Urinary bladder (tissue), 3 donors: ENCODE measurements at regions not wholly inside any gene's neighbourhood (a gene's known extent, or its start where the extent isn't known, plus 50 kb on each side); places are given as distances from the start of the nearest gene placed in this dataset.

Experiments
- DNase-seq: peaks from one replicate; pipeline ENCODE4 v3.0.0-alpha.2; 2015; ENCODE audit errors: extremely low spot score
- H3K27ac ChIP-seq: one replicate; pipeline ENCODE4 v1.5.1; 2013; ENCODE audit warnings: low read depth, mild to moderate bottlenecking, moderate library complexity
- H3K36me3 ChIP-seq: one replicate; pipeline ENCODE4 v1.6.1; 2013; ENCODE audit warnings: mild to moderate bottlenecking, moderate library complexity; ENCODE audit not compliant: insufficient read depth
- H3K4me1 ChIP-seq: one replicate; pipeline ENCODE4 v1.6.1; 2013; ENCODE audit warnings: mild to moderate bottlenecking, moderate library complexity; ENCODE audit not compliant: insufficient read depth
- H3K4me3 ChIP-seq: one replicate; pipeline ENCODE4 v1.5.1; 2013; ENCODE audit warnings: low read depth, low read length
- WGBS: extraction: QIAGEN DNeasy Blood & Tissue Kit; methylation state at CpG from one replicate; pipeline ENCODE4 v1.1.7; 2013; 5-methylcytosine and 5-hydroxymethylcytosine counted together
- donor health status: healthy with polysubstance abuse.
- donor health status: healthy.

DNA sequence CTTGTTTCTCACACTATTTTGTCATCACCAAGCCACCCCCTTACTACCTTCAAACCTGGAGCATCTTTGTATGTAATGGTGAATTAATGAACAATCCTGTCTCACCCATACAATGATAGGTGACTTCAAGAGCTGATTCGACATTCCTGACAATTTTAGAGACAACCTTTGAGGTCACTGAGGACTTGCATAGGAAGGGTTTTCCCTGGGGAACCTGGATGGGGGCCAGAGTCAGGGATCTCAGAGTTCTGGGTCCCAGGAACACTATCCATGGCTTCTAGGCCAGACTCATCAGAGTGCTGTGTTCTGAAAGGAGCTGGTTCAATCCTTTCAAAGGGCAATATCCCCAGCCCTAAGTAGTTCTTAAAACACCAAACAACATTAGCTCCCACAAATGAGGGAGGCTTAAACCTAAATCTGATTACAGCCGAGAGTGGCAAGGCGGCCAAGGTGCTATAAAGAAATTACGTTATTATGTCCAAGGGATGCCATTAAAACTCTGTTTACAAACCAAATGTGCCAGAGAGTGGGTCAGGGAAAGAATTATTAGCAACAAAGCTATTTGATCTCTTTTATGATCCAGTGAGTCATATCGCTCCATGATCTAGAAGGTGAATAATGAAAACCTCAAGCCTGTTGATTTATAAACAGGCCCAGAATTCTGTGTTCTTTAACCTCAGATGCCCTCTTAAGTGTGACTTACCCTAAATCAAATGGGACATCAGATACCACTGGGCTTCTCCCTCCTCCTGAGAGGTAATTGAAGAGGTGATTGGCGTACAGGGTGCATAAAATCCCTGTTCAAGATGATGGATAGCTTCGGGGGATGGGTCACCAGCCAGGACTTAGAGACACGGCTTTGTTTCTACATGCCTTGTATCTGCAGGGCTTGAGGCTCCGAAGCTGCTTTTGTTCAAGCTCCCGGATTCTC, 230.2 kb upstream of the TBX3 start:
- 52% methylated on average over 10 of the region's 10 CpGs for WGBS
- no peaks in the 10 kb centered on the region for H3K4me1 ChIP-seq

DNA sequence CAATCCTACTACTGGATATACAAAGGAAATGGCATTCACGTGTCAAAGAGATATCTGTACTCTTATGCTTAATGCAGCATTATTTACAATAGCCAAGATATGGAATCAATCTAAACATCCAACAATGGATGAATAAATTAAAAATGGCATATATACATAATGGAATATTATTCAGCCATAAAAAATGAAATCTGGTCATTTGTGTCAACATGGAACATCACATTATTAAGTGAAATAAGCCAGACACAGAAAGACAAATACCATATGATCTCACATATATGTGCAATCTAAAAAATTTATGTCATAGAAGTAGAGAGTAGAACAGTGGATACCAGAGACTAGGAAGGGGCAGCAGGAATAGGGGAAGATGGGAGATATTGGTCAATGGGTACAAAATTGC, 228.8 kb upstream of the TBX3 start:
- H3K4me3 ChIP-seq = no peak overlapping the region
- H3K4me1 ChIP-seq = no peaks in the 10 kb centered on the region
- H3K36me3 ChIP-seq = no peaks in the 10 kb centered on the region
- 89% methylated on average over 1 of the region's 1 CpG for WGBS
- H3K27ac ChIP-seq = no peak overlapping the region
- DNase-seq = no peak

More for the DNA sequence above, 230.2 kb upstream of the TBX3 start:
- peak; percentile 67 for DNase-seq
- H3K4me3 ChIP-seq = no peak overlapping the region
- no peaks in the 10 kb centered on the region for H3K36me3 ChIP-seq
- no peak overlapping the region for H3K27ac ChIP-seq

DNA sequence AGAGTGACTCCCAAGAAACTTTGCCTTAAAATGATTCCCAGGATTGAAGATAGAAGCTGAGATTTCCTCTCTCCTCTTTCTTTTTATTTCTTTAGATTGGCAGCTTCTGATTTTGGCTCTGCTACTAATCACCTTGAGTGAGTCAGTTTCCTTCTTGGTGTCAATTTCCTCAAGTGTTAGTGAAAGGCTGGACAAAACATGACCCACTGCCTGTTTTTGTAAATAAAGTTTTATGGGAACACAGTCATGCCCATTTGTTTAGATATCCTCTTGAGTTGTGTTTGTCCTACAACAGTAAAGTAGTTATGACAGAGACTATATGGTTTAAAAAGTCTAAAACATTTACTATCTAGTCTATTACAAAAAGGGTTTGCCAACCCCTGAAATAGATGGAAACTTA, 227.2 kb upstream of the TBX3 start:
- no peak overlapping the region for H3K4me3 ChIP-seq
- no peaks in the 10 kb centered on the region for H3K36me3 ChIP-seq
- H3K27ac ChIP-seq = no peak overlapping the region
- DNase-seq = no peak
- H3K4me1 ChIP-seq = no peaks in the 10 kb centered on the region

DNA sequence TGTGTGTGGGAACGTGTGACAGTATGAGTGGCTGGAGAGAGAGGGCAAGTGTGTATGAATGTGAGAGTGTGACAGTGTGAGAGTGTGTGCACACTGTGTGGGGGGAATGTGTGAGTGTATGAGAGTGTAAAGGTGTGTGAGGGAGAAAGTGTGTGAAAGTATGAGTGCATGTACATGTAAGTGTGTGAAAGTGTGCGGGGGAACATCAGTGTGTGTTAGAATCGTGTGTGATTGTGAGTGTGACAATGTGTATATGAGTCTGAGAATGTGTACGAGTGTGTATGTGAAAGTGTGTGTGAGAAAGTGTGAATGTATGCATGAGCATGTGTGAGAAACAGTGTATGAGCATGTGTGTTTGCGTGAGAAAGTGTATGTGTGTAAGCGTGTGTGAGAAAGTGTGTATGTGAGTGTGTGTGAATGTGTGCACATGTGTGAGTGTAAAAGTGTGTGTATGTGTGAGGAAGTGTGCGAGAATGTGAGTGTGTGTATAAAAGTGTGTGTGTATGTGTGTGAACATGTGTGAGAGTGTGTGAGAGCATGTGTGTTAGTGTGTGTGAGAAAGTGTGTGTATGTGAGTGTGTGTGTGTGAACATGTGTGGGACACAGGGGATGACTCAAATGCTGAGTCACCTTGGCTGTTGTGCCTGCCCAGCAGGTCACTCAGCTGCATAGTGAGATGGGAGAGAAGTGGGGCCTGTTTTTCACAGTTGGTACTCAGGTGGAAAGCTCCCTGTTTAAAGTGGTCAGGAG, 220.5 kb upstream of the TBX3 start:
- no peak for DNase-seq
- WGBS = 89% methylated on average over 7 of the region's 7 CpGs
- no peak overlapping the region for H3K27ac ChIP-seq
- no peaks in the 10 kb centered on the region for H3K4me1 ChIP-seq
- no peaks in the 10 kb centered on the region for H3K36me3 ChIP-seq
- H3K4me3 ChIP-seq = no peak overlapping the region

DNA sequence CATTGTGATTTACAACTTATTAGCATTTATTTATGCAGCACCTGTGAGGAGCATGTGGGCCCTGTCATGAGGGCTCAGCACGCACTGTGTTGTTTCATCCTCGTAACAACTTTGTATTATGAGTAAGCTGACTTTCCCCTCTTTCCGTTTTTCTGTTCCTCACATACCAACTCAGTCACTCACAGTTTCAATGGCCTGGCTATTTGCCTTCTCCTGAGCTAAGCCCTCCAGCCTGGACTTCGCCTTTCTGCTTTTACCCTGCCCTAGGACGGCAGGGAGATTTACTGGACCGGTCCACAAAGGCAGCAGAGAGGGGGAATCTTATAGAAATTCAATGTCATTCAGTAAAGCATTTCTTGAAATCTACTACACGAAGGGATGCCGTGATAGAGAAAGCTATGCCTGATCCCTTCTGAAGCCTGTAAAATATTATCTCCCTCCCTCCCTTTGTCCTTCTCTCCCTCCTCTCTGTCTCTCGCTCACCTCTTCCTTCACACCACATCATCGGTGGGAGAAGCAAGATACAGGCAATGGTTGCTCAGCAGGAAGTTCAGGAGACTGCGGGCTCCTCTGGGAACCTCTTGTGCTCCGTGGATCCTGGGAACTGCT, 219.2 kb upstream of the TBX3 start:
- H3K4me3 ChIP-seq = no peak overlapping the region
- 40% methylated on average over 12 of the region's 12 CpGs for WGBS
- no peak for DNase-seq

DNA sequence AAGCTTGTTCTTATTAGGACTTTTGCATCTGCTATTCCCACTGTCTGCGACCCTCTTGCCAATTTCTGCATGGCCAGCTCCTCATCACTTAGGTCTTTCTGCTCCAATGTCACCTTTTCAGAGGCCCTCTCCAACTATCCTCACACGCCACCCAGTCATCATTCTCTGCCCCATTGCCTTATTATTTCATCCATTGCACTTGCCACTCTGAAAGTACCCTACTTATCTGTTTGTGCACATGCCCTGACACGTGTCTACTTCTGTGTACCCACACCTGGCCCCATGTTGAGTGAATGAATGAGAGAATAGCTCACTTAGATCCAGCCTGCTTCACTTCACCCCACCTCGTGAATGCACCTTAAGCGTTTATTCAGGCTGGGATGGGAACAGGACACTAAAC, 218.7 kb upstream of the TBX3 start:
- 70% methylated on average over 5 of the region's 5 CpGs for WGBS
- H3K4me3 ChIP-seq = no peak overlapping the region

More for the DNA sequence above, 219.2 kb upstream of the TBX3 start:
- Histone ChIP-seq H3K27ac (no peak overlapping the region), H3K36me3 (no peaks in the 10 kb centered on the region), H3K4me1 (no peaks in the 10 kb centered on the region)

DNA sequence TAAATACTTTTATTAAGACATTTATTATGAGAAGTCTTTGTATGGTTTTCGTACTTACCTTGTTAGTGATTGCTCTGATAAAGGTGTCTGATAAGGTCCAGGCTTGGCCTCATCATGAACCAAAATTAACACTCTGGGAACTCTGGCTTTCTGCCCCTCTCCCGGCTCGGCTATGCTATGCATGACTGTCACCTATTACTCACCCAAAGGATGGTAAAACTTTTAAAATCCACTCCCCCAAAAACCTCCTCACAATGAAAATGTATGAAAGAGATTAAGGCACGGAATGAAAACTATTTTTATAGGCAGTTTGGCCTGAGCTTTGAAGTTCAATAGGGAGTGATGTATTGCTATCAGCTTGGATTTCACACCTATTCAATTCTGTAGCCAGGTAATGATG, 217.3 kb upstream of the TBX3 start:
- H3K4me3 ChIP-seq = no peak overlapping the region
- no peaks in the 10 kb centered on the region for H3K4me1 ChIP-seq
- no peaks in the 10 kb centered on the region for H3K36me3 ChIP-seq
- no peak for DNase-seq
- WGBS = 72% methylated on average over 4 of the region's 4 CpGs
- H3K27ac ChIP-seq = no peak overlapping the region

More for the DNA sequence above, 218.7 kb upstream of the TBX3 start:
- no peak for DNase-seq
- H3K27ac ChIP-seq = no peak overlapping the region
- no peaks in the 10 kb centered on the region for H3K36me3 ChIP-seq
- H3K4me1 ChIP-seq = no peaks in the 10 kb centered on the region

DNA sequence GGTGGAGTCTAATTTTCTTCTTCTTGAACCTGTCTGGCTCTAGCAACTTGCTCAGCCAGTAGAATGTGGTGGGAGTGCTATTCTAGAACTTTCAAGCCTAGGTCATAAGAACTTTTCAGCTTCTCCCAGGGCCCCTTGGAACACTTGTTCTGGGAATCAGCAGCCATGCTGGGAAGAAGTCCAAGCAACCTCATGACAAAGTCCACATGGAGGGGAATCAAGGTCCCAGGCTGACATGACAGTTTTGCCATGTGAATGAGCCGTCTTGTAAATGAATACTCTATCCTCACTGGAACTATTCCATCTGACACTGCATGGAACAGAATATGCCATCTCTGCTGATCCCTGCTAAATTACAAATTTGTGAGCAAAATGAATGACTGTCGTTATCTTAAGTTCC, 214.2 kb upstream of the TBX3 start:
- no peak for DNase-seq
- H3K4me3 ChIP-seq = no peak overlapping the region
- H3K4me1 ChIP-seq = no peaks in the 10 kb centered on the region
- no peak overlapping the region for H3K27ac ChIP-seq
- no peaks in the 10 kb centered on the region for H3K36me3 ChIP-seq
- WGBS = 78% methylated on average over 2 of the region's 2 CpGs

DNA sequence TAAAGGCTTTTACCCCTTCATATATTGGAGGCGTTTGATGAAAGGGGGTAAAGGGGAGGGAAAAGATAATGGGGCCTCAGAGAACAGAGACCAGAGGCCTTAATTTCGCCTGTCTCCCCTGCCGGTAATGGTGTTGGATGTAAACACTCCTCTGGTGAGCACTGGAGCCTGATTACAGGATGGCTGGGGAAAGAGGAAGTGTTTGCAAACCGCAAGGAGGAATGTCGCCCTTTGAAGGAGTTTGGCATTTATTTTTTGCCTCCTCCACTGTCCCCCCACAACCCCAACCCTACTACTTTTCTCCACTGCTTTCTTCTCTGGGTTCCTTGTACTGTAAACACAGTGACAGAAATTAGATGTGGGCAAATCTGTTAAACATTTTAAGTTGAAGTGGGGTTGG, 211.9 kb upstream of the TBX3 start:
- Histone ChIP-seq H3K27ac (no peak overlapping the region), H3K4me3 (no peak overlapping the region), H3K36me3 (no peaks in the 10 kb centered on the region), H3K4me1 (no peaks in the 10 kb centered on the region)
- DNase-seq = no peak
- 72% methylated on average over 5 of the region's 5 CpGs for WGBS

DNA sequence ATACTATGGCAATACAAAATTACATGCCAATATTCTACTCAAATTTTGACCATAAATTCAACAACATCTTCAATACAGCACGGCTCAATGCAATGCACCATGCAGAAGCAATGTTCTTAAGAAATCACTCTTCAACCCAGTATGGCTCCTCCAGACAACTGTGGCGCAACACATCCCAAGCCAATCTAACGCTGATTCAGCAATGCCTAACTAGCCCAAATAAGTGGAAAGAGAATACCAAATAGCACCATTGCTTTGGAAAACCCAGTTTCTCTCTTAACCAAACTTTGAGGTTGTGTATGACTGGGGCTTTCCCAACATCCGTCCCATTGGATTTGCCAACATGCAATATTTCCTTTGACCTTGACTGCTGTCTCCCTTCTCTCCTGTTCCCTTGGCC, 211.1 kb upstream of the TBX3 start:
- Histone ChIP-seq H3K27ac (no peak overlapping the region), H3K4me3 (no peak overlapping the region), H3K4me1 (no peaks in the 10 kb centered on the region), H3K36me3 (no peaks in the 10 kb centered on the region)
- 96% methylated on average over 4 of the region's 4 CpGs for WGBS
- no peak for DNase-seq

DNA sequence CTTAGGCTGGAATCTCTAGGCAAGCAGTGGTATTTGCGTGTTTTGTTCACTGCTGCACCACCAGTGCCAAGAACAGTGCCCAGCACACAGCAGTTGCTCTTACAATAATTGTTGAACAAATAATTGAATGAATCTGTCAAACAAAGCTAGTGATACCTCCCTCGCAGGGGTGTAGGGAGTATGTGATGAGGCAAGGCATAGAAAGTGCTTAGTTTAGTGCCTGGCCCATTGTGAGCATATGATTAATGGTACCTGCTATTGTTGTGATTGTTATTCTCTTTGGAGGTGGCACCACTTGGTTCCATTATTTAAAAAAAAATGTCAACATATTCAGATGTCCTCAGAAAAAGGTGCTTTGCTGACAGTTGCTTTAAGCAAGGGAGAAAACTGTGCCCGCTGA, 210.1 kb upstream of the TBX3 start:
- Histone ChIP-seq H3K27ac (no peak overlapping the region), H3K4me3 (no peak overlapping the region), H3K36me3 (no peaks in the 10 kb centered on the region), H3K4me1 (no peaks in the 10 kb centered on the region)
- 96% methylated on average over 3 of the region's 3 CpGs for WGBS
- no peak for DNase-seq

DNA sequence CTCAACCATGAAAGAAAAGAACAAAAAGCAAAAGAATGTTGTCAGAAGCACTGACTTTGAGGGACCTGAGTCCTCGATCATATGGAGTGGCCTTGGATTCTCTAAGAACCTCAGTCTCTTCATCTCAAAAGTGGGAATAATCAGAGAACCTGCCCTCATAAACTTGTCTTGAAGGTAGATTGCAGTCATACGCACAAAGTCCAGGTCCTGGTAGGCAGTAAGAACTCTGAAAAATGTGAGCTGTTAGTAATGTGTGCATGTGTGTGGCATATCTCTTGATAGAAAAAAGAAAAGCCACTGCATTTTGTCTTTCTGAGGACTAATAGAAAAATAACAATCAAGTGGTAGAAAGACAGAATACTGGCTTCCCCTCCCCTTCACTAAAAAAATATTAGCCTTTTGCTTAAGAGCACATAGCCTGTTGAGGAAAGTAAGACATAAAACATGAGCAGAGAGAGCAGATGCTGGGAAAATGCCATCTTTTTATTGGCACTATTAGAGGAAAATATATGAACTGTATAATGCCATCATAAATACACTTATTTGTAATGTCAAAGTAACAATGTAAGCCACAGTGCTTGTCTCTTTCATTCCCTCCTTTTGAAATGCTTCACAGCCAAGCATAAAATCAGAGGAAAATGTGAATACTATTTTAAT, 205.1 kb upstream of the TBX3 start:
- Histone ChIP-seq H3K27ac (no peak overlapping the region), H3K4me3 (no peak overlapping the region), H3K36me3 (no peaks in the 10 kb centered on the region), H3K4me1 (no peaks in the 10 kb centered on the region)
- no peak for DNase-seq
- 92% methylated on average over 2 of the region's 2 CpGs for WGBS

DNA sequence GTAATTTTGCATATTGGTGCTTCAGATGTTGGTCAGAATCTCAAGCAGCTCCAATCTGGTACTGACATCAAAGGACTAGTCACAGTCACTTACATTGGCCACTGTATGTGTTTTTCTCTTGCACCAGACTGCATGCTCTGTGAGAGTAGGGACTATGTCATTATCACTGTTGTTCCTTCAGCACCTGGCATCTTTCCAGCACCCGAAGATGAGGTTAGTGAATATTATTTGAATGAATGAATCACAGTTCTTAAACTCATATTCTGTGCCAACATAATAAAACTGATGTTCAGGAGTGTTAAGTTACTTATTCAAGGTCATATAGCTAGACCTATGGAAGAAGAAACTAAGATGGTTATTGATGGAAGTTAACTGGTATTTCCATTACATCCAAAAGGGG, 204.5 kb upstream of the TBX3 start:
- WGBS = 16% methylated on average over 1 of the region's 1 CpG
- no peak overlapping the region for H3K4me3 ChIP-seq
- H3K36me3 ChIP-seq = no peaks in the 10 kb centered on the region
- H3K4me1 ChIP-seq = no peaks in the 10 kb centered on the region
- no peak overlapping the region for H3K27ac ChIP-seq
- DNase-seq = no peak
